ENCODE measurements at regions not wholly inside any gene's neighbourhood (a gene's known extent, or its start where the extent isn't known, plus 50 kb on each side); places are given as distances from the start of the nearest gene placed in this dataset.
"Not testable (repeated sequence)": the region's sequence is repeated elsewhere in the genome, so short reads cannot be mapped to it uniquely, and the experiment has no call there.

- DNase-seq: no peak
Measured at GRCh38 chr4:153076861-153077260, 127.4 kb upstream of the TRIM2 start.

GRCh38 chr4:153079857-153080391, 124.3 kb upstream of the TRIM2 start:
- DNase-seq: no peak

- no peak for DNase-seq
Measured at GRCh38 chr4:153081006-153081580, 123.2 kb upstream of the TRIM2 start.

GRCh38 chr4:153081693-153082092, 122.5 kb upstream of the TRIM2 start:
- no peak for DNase-seq

GRCh38 chr4:153082322-153083301, 121.6 kb upstream of the TRIM2 start:
- no peak for DNase-seq

GRCh38 chr4:153083447-153083947, 120.7 kb upstream of the TRIM2 start:
- peak; percentile 68 for DNase-seq

- DNase-seq: no peak
Measured at GRCh38 chr4:153084224-153084979, 119.8 kb upstream of the TRIM2 start.

GRCh38 chr4:153084980-153085630, 119.1 kb upstream of the TRIM2 start:
- DNase-seq: peak; percentile 45

GRCh38 chr4:153087671-153088194, 116.5 kb upstream of the TRIM2 start:
- no peak for DNase-seq

- no peak for DNase-seq
Measured at GRCh38 chr4:153089742-153090141, 114.5 kb upstream of the TRIM2 start.

- DNase-seq: no peak
Measured at GRCh38 chr4:153090181-153090580, 114.1 kb upstream of the TRIM2 start.

GRCh38 chr4:153090670-153091385, 113.4 kb upstream of the TRIM2 start:
- DNase-seq: no peak

- DNase-seq: no peak
Measured at GRCh38 chr4:153093396-153093795, 110.8 kb upstream of the TRIM2 start.

- DNase-seq: no peak
Measured at GRCh38 chr4:153093802-153094201, 110.4 kb upstream of the TRIM2 start.

- no peak for DNase-seq
Measured at GRCh38 chr4:153094435-153094834, 109.8 kb upstream of the TRIM2 start.

- no peak for DNase-seq
Measured at GRCh38 chr4:153095448-153096204, 108.6 kb upstream of the TRIM2 start.

GRCh38 chr4:153096344-153096743, 107.9 kb upstream of the TRIM2 start:
- DNase-seq: no peak

GRCh38 chr4:153098427-153098826, 105.8 kb upstream of the TRIM2 start:
- no peak for DNase-seq

GRCh38 chr4:153099391-153100140, 104.7 kb upstream of the TRIM2 start:
- no peak for DNase-seq

GRCh38 chr4:153106736-153107135, 97.5 kb upstream of the TRIM2 start:
- not testable (repeated sequence) for DNase-seq

Measured in NCI-H1048 (cell line).